Cardiac fibroblast (primary cell): ENCODE measurements at regions not wholly inside any gene's neighbourhood (a gene's known extent, or its start where the extent isn't known, plus 50 kb on each side); places are given as distances from the start of the nearest gene placed in this dataset.

ENCODE experiments used
- DNase-seq, 2 donors: peaks; one replicate each; pipeline versions ENCODE4 v3.0.0 to v3.0.0-alpha.2; 2010; ENCODE audit warnings: low read depth in 2 of 2
- H3K4me3 ChIP-seq, 2 donors: replicated peaks in 1 of 2; 1 replicate in 1 of 2; 2 replicates in 1 of 2; pipeline ENCODE4 v1.5.1; 2011; ENCODE audit warnings: low read depth in 2 of 2, low read length in 2 of 2, mild to moderate bottlenecking in 2 of 2, moderate library complexity in 1 of 2
- TF ChIP-seq, protein P1 (sequence below): IDR thresholded peaks from one replicate; pipeline ENCODE4 v1.5.1; 2011; ENCODE audit warnings: low read depth, mild to moderate bottlenecking, low read length, inconsistent platforms

DNA sequence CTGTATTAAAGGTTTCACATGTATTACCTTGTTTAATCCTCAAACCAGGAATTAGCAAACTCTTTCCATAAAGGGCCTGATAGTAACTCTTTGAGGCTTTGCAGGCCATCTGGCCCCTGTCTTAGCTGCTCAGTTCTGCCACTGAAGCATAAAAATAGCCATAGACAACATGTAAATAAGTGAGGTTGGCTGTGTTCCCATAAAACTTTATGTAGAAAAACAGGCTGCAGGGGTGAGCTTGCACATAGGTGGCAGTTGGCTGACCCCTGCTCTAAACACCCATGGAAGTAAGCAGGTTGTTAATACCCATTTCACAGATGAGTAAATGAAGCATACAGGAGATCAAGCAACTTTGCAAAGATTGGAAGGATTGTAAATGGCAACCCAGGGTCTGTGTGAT lies 1279.2 kb upstream of the AUTS2 start:
- TF ChIP-seq, protein P1, sequence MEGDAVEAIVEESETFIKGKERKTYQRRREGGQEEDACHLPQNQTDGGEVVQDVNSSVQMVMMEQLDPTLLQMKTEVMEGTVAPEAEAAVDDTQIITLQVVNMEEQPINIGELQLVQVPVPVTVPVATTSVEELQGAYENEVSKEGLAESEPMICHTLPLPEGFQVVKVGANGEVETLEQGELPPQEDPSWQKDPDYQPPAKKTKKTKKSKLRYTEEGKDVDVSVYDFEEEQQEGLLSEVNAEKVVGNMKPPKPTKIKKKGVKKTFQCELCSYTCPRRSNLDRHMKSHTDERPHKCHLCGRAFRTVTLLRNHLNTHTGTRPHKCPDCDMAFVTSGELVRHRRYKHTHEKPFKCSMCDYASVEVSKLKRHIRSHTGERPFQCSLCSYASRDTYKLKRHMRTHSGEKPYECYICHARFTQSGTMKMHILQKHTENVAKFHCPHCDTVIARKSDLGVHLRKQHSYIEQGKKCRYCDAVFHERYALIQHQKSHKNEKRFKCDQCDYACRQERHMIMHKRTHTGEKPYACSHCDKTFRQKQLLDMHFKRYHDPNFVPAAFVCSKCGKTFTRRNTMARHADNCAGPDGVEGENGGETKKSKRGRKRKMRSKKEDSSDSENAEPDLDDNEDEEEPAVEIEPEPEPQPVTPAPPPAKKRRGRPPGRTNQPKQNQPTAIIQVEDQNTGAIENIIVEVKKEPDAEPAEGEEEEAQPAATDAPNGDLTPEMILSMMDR: no peak
- H3K4me3 ChIP-seq: no peak overlapping the region
- DNase-seq: no peak

DNA sequence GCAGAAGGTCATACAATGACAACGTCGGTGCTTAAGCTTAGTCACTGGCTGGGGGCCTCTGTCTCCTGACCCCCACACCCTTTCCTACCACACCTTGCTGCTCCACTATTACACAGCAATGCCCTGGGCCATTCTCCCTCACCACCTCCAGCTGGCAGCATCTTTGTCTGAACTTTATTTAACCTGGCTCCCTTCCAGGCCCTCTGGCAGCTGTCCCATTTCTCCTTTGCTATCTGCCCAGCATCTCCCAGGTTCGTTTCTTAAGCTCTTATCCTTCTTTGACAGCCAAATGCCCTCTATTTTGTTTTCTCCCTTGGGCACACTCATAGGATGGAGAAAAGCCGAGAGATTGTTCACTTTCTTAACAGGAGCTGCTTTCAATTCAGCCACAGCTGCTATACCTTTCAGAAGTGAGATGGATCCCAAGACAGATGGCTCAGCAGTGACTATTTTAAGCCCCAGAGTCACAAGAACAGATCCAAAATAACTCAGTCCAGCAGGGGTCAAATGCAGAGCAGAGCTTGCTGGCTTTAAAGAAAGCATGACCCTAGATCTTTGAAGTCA lies 1277.1 kb upstream of the AUTS2 start:
- no peak for DNase-seq
- no peak overlapping the region for H3K4me3 ChIP-seq
- TF ChIP-seq, protein P1: no peak

DNA sequence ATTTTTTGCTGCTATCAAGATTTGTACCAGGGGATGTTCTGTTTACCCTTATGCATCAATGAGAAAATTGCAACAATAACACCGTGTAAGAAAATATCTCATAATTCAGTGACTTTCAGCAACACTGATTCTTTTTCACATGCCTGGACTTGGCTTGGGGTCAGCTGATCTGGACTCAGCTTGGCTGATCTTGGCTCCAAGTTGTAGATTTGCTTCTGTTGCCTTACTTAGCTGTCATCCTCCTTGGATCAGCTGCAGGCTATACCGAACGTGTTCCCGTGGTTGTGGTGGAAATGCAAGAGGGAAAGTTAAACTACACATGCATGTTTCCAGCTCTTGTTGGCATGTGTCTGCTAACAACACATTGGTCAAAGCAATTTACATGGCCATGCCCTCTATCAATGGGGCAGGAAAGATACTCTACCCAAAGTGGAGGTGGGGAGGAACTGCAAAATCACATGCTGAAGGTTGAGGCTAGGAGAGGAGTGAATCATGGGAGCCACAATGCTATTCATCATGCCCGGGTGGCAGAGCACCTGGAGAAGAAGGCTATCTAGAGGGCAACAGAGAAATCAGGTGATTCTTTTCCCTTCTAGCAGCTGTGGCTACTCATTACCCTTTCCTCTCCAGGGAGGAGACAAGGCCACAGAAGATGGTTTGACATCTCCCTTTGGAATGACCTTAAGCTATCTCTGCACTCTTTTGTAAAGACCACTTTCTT lies 1276.3 kb upstream of the AUTS2 start:
- no peak overlapping the region for H3K4me3 ChIP-seq
- no peak for DNase-seq
- TF ChIP-seq, protein P1: no peak

DNA sequence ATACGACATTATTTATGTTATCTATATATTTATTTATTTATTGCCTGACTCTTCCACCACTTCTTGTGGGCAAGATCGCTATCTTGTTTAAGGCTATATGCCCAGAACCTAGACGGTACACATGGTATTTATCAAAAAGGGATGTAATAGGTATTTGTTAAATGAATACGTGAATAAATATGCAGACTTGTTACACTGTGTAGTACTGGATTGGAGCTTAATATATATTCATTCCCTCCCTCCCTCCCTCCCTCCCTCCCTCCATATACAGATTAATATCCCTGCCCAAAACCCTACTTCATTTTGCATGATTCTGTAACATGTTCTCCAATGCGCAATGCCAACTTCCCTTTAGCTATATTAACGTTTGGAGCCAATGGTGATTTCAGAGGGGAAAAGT lies 1273.7 kb upstream of the AUTS2 start:
- no peak overlapping the region for H3K4me3 ChIP-seq
- DNase-seq: no peak
- TF ChIP-seq, protein P1: no peak

DNA sequence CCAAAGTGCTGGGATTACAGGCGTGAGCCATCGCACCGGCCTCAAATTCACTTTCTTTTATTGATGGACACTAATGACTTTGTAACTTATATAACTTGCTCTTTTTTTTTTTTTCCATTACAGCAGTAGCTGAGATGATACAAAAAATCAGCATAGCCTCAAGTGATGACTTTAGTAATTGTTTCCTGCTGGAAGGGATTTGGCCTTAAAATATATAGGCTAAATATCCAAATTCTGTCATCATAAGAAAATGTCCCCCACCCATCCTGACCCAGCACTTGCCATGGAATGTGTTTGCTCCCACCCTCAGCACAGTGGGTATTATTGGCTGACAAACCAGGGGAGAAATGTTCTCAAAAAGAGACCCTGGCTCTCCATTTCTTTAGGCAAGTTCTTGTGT lies 1264.1 kb upstream of the AUTS2 start:
- TF ChIP-seq, protein P1: no peak
- DNase-seq: no peak
- H3K4me3 ChIP-seq: no peak overlapping the region

DNA sequence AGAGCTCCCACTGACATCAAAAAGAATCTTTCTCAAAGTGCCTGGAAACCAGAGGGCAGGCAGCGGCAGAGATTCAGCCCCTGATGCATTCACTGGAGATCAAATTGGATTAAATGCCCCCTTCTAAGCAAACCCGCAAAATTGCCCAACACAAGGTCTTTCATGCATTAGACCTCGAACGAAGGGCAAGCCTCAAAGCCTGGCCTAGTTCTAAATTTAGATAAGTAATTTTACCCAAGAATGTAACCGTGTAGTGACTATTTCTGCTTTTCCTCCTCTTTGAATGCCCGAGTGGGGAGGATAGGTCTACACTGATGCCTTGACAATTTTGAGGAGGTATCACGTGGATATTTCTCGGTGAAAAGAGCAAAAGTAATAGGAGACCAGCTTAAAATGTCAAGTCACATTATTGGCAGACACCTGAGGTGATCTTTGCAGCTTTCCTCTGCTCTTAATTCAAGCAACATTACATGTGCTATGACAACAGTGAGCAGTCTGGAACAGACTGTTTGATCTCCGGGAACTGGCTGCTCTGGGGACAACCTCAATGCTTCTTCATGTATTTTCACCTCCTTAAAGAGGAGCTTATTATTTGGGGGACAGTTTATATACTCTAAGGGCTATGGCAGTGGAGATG lies 1263.5 kb upstream of the AUTS2 start:
- no peak overlapping the region for H3K4me3 ChIP-seq
- DNase-seq: no peak
- TF ChIP-seq, protein P1: no peak
